ENCODE measurements at regions not wholly inside any gene's neighbourhood (a gene's known extent, or its start where the extent isn't known, plus 50 kb on each side); places are given as distances from the start of the nearest gene placed in this dataset.

DNA sequence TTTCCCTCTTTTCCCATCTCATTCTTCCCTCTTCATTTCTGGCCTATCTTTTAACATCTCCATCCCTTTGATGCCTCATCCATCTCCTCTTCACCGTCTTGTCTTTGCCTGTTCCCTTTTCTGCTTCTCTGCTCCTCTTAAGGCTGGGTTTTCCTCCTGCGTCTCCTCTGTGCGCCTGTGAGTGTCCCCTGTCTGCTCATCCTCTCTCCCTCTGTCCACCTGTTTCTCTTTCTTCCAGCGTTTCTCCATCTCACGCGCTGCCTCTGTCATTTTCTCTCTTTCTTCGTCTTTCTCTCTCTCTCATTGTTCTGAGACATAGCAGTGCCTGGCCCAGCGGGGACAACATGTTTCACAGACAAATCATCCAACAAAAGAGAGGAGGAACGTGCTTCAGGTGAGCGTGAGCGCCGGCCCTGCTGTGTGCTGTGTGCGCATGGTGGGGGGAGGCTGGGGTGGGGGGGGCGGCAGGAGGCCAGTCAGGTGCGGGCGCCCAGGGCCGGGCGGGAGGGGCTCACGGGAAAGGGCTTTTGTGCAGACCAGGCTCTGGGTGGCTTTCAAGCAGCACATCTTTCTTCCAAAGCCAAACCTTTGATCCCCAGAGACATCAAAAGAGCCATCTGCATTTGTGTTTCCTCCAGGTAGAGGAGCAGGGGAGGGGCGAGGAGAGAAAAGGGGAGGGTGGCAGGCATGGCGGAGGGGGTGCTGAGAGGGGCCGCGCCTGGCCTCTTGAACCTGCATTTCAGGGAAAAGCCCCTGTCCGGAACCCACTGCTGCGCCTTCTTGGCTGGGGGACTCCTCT is 121.3 kb downstream of the VEGFA start:
- H3K9me3 ChIP-seq (replicated peaks in 1 of 3) = no peaks in the 10 kb centered on the region
- 55 to 65% (median 63%) methylated on average over 15 to 25 of the region's 25 CpGs for WGBS, 4 donors
- no peaks in the 10 kb centered on the region for H3K27me3 ChIP-seq
- DNase-seq = no peak
- H3K27ac ChIP-seq = peak overlapping the region in 1 of 5 donors; percentile 21
- no peaks in the 10 kb centered on the region for H3K36me3 ChIP-seq (replicated peaks in 1 of 2)
- H3K4me3 ChIP-seq = no peak overlapping the region
- TF ChIP-seq POLR2A (IDR thresholded peaks at IDR 0.05) = no peak
- TF ChIP-seq, protein P1, sequence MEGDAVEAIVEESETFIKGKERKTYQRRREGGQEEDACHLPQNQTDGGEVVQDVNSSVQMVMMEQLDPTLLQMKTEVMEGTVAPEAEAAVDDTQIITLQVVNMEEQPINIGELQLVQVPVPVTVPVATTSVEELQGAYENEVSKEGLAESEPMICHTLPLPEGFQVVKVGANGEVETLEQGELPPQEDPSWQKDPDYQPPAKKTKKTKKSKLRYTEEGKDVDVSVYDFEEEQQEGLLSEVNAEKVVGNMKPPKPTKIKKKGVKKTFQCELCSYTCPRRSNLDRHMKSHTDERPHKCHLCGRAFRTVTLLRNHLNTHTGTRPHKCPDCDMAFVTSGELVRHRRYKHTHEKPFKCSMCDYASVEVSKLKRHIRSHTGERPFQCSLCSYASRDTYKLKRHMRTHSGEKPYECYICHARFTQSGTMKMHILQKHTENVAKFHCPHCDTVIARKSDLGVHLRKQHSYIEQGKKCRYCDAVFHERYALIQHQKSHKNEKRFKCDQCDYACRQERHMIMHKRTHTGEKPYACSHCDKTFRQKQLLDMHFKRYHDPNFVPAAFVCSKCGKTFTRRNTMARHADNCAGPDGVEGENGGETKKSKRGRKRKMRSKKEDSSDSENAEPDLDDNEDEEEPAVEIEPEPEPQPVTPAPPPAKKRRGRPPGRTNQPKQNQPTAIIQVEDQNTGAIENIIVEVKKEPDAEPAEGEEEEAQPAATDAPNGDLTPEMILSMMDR (IDR thresholded peaks at IDR 0.05) = no peak
- peaks cover 0 to 9% of the 10 kb centered on the region in 2 donors for H3K4me1 ChIP-seq (replicated peaks in 1 of 2)
- intact Hi-C loops (cut with DNase I) = no loop called here

GRCh38 chr6:43890197-43891062 is 120.4 kb downstream of the VEGFA start:
- Histone ChIP-seq H3K4me1 (replicated peaks in 1 of 2) (peaks cover 0 to 9% of the 10 kb centered on the region in 2 donors), H3K27me3 (no peaks in the 10 kb centered on the region), H3K9me3 (replicated peaks in 1 of 3) (no peaks in the 10 kb centered on the region), H3K36me3 (replicated peaks in 1 of 2) (no peaks in the 10 kb centered on the region), H3K27ac (peak overlapping the region in 1 of 5 donors; percentile 21), H3K4me3 (no peak overlapping the region)
- WGBS, 4 donors = 80 to 83% (median 82%) methylated on average over 15 to 17 of the region's 17 CpGs
- no peak for DNase-seq
- intact Hi-C loops (cut with DNase I) = no loop called here
- TF ChIP-seq, protein P1 (IDR thresholded peaks at IDR 0.05) = no peak

GRCh38 chr6:43887906-43888683 is 118.1 kb downstream of the VEGFA start:
- H3K36me3 ChIP-seq (replicated peaks in 1 of 2) = no peaks in the 10 kb centered on the region
- no peak overlapping the region for H3K4me3 ChIP-seq
- WGBS, 4 donors = 87 to 89% (median 87%) methylated on average over 12 to 17 of the region's 17 CpGs
- intact Hi-C loops (cut with DNase I) = no loop called here
- H3K27ac ChIP-seq = no peak overlapping the region
- peaks cover 0 to under 1% of the 10 kb centered on the region in 2 donors for H3K4me1 ChIP-seq (replicated peaks in 1 of 2)
- DNase-seq = no peak
- no peaks in the 10 kb centered on the region for H3K27me3 ChIP-seq
- TF ChIP-seq, protein P1 (IDR thresholded peaks at IDR 0.05) = no peak
- TF ChIP-seq POLR2A (IDR thresholded peaks at IDR 0.05) = no peak
- no peaks in the 10 kb centered on the region for H3K9me3 ChIP-seq (replicated peaks in 1 of 3)
